SK-N-SH treated with all-trans-retinoic acid at 6 μM for 48 hours (cell line): ENCODE measurements at regions not wholly inside any gene's neighbourhood (a gene's known extent, or its start where the extent isn't known, plus 50 kb on each side); places are given as distances from the start of the nearest gene placed in this dataset.

Experiments used
- ATAC-seq: fragments of 200-7000 bp; cut with Tn5 transposase; 3 replicates; pipeline ENCODE4 v1.9.1; 2020; ENCODE audit warnings: mild to moderate bottlenecking, moderate library complexity
- BACH2 ChIP-seq: fragments of 250-450 bp; sonication (Bioruptor Pico); IDR thresholded peaks from 2 replicates; pipeline ENCODE4 v1.9.0; 2021; ENCODE audit warnings: mild to moderate bottlenecking, borderline replicate concordance
- CSDC2 ChIP-seq: fragments of 250-450 bp; sonication (Bioruptor Pico); IDR thresholded peaks from 2 replicates; pipeline ENCODE4 v1.5.0; 2020; ENCODE audit warnings: mild to moderate bottlenecking, moderate library complexity
- CSRNP3 ChIP-seq: fragments of 250-450 bp; sonication (Bioruptor Pico); IDR thresholded peaks from 2 replicates; pipeline ENCODE4 v1.5.1; 2021; ENCODE audit warnings: mild to moderate bottlenecking, moderate library complexity
- ESRRG ChIP-seq: fragments of 250-450 bp; sonication (Bioruptor Pico); IDR thresholded peaks from 2 replicates; pipeline ENCODE4 v1.6.1; 2021; ENCODE audit warnings: mild to moderate bottlenecking
- OSR1 ChIP-seq: fragments of 250-450 bp; sonication (Bioruptor Pico); IDR thresholded peaks from 2 replicates; pipeline ENCODE4 v1.8.0; 2022; ENCODE audit warnings: moderate library complexity, mild to moderate bottlenecking, inconsistent platforms
- PPARA ChIP-seq: fragments of 250-450 bp; sonication (Bioruptor Pico); IDR thresholded peaks from 2 replicates; pipeline ENCODE4 v1.5.0; 2020; ENCODE audit warnings: mild to moderate bottlenecking, borderline replicate concordance
- RARB ChIP-seq: fragments of 250-450 bp; sonication (Bioruptor Pico); IDR thresholded peaks from 2 replicates; pipeline ENCODE4 v1.8.0; 2021; ENCODE audit warnings: mild to moderate bottlenecking, moderate library complexity
- SNAI2 ChIP-seq: fragments of 250-450 bp; sonication (Bioruptor Pico); IDR thresholded peaks from 2 replicates; pipeline ENCODE4 v1.5.0; 2020; ENCODE audit warnings: mild to moderate bottlenecking, moderate library complexity
- TCF4 ChIP-seq: fragments of 250-450 bp; sonication (Bioruptor Pico); IDR thresholded peaks from 2 replicates; pipeline ENCODE4 v1.8.0; 2021; ENCODE audit warnings: mild to moderate bottlenecking, moderate library complexity, borderline replicate concordance
- TOX ChIP-seq: fragments of 250-450 bp; sonication (Bioruptor Pico); IDR thresholded peaks from 2 replicates; pipeline ENCODE4 v1.8.0; 2021; ENCODE audit warnings: mild to moderate bottlenecking, moderate library complexity, borderline replicate concordance
- TSHZ2 ChIP-seq: fragments of 250-450 bp; sonication (Bioruptor Pico); IDR thresholded peaks from 2 replicates; pipeline ENCODE4 v1.5.0; 2020; ENCODE audit warnings: mild to moderate bottlenecking, moderate library complexity
- ZC3H10 ChIP-seq: fragments of 250-450 bp; sonication (Bioruptor Pico); IDR thresholded peaks from 2 replicates; pipeline ENCODE4 v1.5.1; 2021; ENCODE audit warnings: mild to moderate bottlenecking, moderate library complexity
- ZFP3 ChIP-seq: fragments of 250-450 bp; sonication (Bioruptor Pico); IDR thresholded peaks from 2 replicates; pipeline ENCODE4 v1.5.0; 2020; ENCODE audit warnings: mild to moderate bottlenecking, moderate library complexity
- ZFP30 ChIP-seq: fragments of 450-650 bp; formaldehyde crosslinking; IDR thresholded peaks from 2 replicates; pipeline ENCODE4 v1.5.0; 2022; ENCODE audit warnings: mild to moderate bottlenecking, moderate library complexity
- ZNF565 ChIP-seq: fragments of 450-650 bp; formaldehyde crosslinking; conservative IDR thresholded peaks from 2 replicates; pipeline ENCODE4 v1.5.0; 2020; ENCODE audit warnings: low read depth, mild to moderate bottlenecking, moderate library complexity
- ZNF8 ChIP-seq: fragments of 450-650 bp; formaldehyde crosslinking; IDR thresholded peaks from 2 replicates; pipeline ENCODE4 v1.5.0; 2020; ENCODE audit warnings: mild to moderate bottlenecking, moderate library complexity
- TF ChIP-seq, protein P1 (sequence below): fragments of 250-450 bp; sonication (Bioruptor Pico); IDR thresholded peaks from 2 replicates; pipeline ENCODE4 v1.8.0; 2020; ENCODE audit warnings: mild to moderate bottlenecking, moderate library complexity, borderline replicate concordance
- TF ChIP-seq, protein P2 (sequence below): fragments of 250-450 bp; sonication (Bioruptor Pico); IDR thresholded peaks from 2 replicates; pipeline ENCODE4 v1.5.1; 2020; ENCODE audit warnings: low read depth, mild to moderate bottlenecking, moderate library complexity
- TF ChIP-seq, protein P3 (sequence below): fragments of 250-450 bp; sonication (Bioruptor Pico); IDR thresholded peaks from 2 replicates; pipeline ENCODE4 v1.8.0; 2021; ENCODE audit warnings: low read depth, mild to moderate bottlenecking, moderate library complexity, borderline replicate concordance

GRCh38 chr2:155412598-155412997 lies 714.1 kb downstream of the KCNJ3 start (continued):
- TF ChIP-seq, protein P1, sequence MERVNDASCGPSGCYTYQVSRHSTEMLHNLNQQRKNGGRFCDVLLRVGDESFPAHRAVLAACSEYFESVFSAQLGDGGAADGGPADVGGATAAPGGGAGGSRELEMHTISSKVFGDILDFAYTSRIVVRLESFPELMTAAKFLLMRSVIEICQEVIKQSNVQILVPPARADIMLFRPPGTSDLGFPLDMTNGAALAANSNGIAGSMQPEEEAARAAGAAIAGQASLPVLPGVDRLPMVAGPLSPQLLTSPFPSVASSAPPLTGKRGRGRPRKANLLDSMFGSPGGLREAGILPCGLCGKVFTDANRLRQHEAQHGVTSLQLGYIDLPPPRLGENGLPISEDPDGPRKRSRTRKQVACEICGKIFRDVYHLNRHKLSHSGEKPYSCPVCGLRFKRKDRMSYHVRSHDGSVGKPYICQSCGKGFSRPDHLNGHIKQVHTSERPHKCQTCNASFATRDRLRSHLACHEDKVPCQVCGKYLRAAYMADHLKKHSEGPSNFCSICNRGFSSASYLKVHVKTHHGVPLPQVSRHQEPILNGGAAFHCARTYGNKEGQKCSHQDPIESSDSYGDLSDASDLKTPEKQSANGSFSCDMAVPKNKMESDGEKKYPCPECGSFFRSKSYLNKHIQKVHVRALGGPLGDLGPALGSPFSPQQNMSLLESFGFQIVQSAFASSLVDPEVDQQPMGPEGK (CRISPR knock-in tag) = no peak
- no peak for TF ChIP-seq PPARA (CRISPR knock-in tag)
- TF ChIP-seq, protein P2, sequence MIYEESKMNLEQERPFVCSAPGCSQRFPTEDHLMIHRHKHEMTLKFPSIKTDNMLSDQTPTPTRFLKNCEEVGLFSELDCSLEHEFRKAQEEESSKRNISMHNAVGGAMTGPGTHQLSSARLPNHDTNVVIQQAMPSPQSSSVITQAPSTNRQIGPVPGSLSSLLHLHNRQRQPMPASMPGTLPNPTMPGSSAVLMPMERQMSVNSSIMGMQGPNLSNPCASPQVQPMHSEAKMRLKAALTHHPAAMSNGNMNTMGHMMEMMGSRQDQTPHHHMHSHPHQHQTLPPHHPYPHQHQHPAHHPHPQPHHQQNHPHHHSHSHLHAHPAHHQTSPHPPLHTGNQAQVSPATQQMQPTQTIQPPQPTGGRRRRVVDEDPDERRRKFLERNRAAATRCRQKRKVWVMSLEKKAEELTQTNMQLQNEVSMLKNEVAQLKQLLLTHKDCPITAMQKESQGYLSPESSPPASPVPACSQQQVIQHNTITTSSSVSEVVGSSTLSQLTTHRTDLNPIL (CRISPR knock-in tag) = no peak

- ATAC-seq = no peak
- TF ChIP-seq ZC3H10 (CRISPR knock-in tag) = no peak
- TF ChIP-seq, protein P2 (CRISPR knock-in tag) = no peak
- no peak for TF ChIP-seq ZNF565
- TF ChIP-seq CSRNP3 (CRISPR knock-in tag) = no peak
- TF ChIP-seq, all 23 proteins: peak for 0
Observed at GRCh38 chr2:155404433-155405002, 706.0 kb downstream of the KCNJ3 start.

DNA sequence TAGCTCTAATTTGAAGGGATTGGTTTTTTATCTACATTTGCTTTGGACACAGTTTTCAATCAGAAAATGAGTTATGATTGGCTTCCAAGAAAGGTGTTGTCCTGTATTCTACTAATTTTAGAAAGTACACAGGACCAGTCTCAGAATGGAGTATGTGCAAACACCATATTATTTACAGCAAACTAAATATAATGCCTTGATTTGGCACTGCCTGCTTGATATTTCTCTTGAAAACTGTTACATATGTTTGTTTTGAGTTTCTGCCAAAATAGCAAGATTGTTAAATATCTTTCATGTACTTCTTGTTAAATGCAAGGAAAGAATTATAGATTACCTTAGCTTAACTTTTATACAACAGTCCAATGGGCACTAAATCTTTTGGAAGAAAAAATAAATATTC lies 694.9 kb downstream of the KCNJ3 start:
- ATAC-seq = no peak
- no peak for TF ChIP-seq TSHZ2 (CRISPR knock-in tag)
- no peak for TF ChIP-seq PPARA (CRISPR knock-in tag)
- no peak for TF ChIP-seq ZC3H10 (CRISPR knock-in tag)
- no peak for TF ChIP-seq CSRNP3 (CRISPR knock-in tag)
- no peak for TF ChIP-seq ZFP3 (CRISPR knock-in tag)
- TF ChIP-seq OSR1 (CRISPR knock-in tag) = no peak
- TF ChIP-seq ESRRG (CRISPR knock-in tag) = no peak
- no peak for TF ChIP-seq ZNF565
- no peak for TF ChIP-seq CSDC2
- no peak for TF ChIP-seq TOX (CRISPR knock-in tag)
- TF ChIP-seq ZFP30 (CRISPR knock-in tag) = no peak
- no peak for TF ChIP-seq RARB
- TF ChIP-seq BACH2 = no peak

DNA sequence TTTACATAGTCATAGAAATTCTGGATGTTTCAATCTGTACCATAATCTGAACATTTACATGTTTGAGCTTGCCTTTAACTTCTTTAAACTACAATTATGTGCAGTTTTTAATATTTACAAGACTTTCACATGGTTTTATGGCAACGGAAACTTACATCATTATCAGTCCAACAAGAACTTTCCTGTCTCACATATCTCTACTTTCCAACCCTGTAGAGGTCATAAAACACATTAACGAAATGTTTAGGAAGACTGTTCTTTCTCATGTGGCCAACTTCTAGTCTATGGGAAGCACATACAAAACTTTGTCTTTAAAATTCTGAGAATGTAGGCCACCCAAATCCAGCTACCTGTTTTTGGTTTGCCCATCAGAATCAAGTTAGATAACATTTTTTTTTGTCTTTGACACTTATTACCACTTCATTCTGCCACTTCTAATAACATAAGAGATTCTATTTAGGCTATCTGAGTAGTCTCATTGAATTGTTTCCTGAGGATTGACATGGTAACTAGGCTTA lies 693.2 kb downstream of the KCNJ3 start:
- TF ChIP-seq ZFP30 (CRISPR knock-in tag) (no peak), BACH2 (no peak), ESRRG (CRISPR knock-in tag) (no peak), ZFP3 (CRISPR knock-in tag) (no peak), SNAI2 (CRISPR knock-in tag) (no peak), ZNF8 (CRISPR knock-in tag) (no peak), TCF4 (CRISPR knock-in tag) (no peak), RARB (no peak), PPARA (CRISPR knock-in tag) (no peak)
- TF ChIP-seq, protein P2 (CRISPR knock-in tag) = no peak
- TF ChIP-seq, protein P3, sequence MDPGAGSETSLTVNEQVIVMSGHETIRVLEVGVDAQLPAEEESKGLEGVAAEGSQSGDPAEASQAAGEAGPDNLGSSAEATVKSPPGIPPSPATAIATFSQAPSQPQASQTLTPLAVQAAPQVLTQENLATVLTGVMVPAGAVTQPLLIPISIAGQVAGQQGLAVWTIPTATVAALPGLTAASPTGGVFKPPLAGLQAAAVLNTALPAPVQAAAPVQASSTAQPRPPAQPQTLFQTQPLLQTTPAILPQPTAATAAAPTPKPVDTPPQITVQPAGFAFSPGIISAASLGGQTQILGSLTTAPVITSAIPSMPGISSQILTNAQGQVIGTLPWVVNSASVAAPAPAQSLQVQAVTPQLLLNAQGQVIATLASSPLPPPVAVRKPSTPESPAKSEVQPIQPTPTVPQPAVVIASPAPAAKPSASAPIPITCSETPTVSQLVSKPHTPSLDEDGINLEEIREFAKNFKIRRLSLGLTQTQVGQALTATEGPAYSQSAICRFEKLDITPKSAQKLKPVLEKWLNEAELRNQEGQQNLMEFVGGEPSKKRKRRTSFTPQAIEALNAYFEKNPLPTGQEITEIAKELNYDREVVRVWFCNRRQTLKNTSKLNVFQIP (CRISPR knock-in tag) = no peak
- ATAC-seq = no peak
